ENCODE measurements at regions not wholly inside any gene's neighbourhood (a gene's known extent, or its start where the extent isn't known, plus 50 kb on each side); places are given as distances from the start of the nearest gene placed in this dataset.

DNA sequence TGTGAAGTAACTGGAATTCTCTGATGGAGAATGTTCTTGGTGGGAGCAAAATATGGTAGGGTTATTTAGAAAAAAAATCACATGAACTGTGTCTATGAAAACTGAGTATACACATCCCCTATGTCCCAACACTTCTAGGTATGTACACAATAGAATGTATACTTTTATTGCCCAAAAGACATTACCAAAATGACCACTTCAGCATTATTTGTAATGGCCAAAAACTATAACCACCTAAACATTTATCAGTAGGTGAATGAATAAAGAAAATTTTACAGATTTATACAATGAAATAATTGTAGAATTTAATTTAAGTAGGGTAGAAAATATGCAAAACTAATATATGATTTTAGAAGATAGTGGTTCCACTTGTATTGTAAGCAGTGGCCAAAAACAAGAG lies 462.8 kb downstream of the KCNJ3 start:
- H3K4me3 ChIP-seq (ENCODE audit: low read depth, low read length), result no peak overlapping the region
- DNase-seq (ENCODE audit: low read depth), result no peak
- H3K36me3 ChIP-seq (ENCODE audit: control insufficient read depth, insufficient read depth, low read length), result no peaks in the 10 kb centered on the region
- H3K27me3 ChIP-seq (ENCODE audit: control insufficient read depth, insufficient read depth, low read length), result no peaks in the 10 kb centered on the region
- TF ChIP-seq, protein P1, sequence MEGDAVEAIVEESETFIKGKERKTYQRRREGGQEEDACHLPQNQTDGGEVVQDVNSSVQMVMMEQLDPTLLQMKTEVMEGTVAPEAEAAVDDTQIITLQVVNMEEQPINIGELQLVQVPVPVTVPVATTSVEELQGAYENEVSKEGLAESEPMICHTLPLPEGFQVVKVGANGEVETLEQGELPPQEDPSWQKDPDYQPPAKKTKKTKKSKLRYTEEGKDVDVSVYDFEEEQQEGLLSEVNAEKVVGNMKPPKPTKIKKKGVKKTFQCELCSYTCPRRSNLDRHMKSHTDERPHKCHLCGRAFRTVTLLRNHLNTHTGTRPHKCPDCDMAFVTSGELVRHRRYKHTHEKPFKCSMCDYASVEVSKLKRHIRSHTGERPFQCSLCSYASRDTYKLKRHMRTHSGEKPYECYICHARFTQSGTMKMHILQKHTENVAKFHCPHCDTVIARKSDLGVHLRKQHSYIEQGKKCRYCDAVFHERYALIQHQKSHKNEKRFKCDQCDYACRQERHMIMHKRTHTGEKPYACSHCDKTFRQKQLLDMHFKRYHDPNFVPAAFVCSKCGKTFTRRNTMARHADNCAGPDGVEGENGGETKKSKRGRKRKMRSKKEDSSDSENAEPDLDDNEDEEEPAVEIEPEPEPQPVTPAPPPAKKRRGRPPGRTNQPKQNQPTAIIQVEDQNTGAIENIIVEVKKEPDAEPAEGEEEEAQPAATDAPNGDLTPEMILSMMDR (IDR thresholded peaks at IDR 0.05; ENCODE audit: insufficient read depth, low read length, poor library complexity, severe bottlenecking), result no peak

GRCh38 chr2:155157711-155158110 lies 459.2 kb downstream of the KCNJ3 start:
- Histone ChIP-seq H3K4me3 (ENCODE audit: low read depth, low read length) (no peak overlapping the region), H3K27me3 (ENCODE audit: control insufficient read depth, insufficient read depth, low read length) (no peaks in the 10 kb centered on the region), H3K36me3 (ENCODE audit: control insufficient read depth, insufficient read depth, low read length) (no peaks in the 10 kb centered on the region)
- no peak for DNase-seq (ENCODE audit: low read depth)
- TF ChIP-seq, protein P1 (IDR thresholded peaks at IDR 0.05; ENCODE audit: insufficient read depth, low read length, poor library complexity, severe bottlenecking), result no peak

DNA sequence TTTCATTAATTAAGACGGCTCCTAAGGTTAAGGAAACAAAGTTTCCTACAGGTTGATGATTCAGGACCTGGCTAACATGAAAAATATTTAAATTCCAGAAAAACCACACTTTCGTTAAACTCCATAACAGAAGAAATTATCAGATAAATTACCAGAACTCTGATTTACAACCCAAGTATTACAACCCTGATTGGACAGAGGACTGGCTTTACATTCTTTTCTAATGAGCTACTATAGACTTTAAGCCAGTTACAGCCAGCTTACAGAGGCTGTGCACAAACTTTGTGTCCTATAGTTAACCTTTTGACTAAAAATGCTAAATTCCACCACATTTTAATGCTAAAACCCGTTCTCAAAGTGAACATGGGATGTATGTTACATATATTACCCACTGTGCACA lies 458.6 kb downstream of the KCNJ3 start:
- no peak for DNase-seq (ENCODE audit: low read depth)
- TF ChIP-seq, protein P1 (IDR thresholded peaks at IDR 0.05; ENCODE audit: insufficient read depth, low read length, poor library complexity, severe bottlenecking), result no peak
- no peaks in the 10 kb centered on the region for H3K27me3 ChIP-seq (ENCODE audit: control insufficient read depth, insufficient read depth, low read length)
- H3K36me3 ChIP-seq (ENCODE audit: control insufficient read depth, insufficient read depth, low read length), result no peaks in the 10 kb centered on the region
- H3K4me3 ChIP-seq (ENCODE audit: low read depth, low read length), result no peak overlapping the region

GRCh38 chr2:155151945-155152344 lies 453.4 kb downstream of the KCNJ3 start:
- Histone ChIP-seq H3K4me3 (ENCODE audit: low read depth, low read length) (no peak overlapping the region), H3K27me3 (ENCODE audit: control insufficient read depth, insufficient read depth, low read length) (no peaks in the 10 kb centered on the region), H3K36me3 (ENCODE audit: control insufficient read depth, insufficient read depth, low read length) (no peaks in the 10 kb centered on the region)
- no peak for DNase-seq (ENCODE audit: low read depth)
- TF ChIP-seq, protein P1 (IDR thresholded peaks at IDR 0.05; ENCODE audit: insufficient read depth, low read length, poor library complexity, severe bottlenecking), result no peak

DNA sequence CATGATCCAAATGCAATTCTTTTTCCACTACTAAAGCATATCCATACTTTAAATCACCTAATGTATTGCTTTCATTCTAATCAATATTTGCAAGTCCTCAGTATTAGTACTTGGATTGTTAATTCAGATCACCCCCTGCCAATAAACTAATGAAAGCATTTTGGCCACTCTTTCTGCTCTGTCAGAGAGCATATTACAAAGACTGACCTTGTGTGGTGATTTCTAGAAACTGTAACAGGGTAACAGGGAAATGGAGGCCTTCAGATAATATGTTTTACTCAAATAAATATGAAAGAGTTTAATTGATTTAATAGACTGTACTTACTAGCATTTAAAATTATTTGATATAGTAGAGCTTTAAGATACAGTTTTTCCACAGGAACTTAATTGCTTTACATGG lies 453.0 kb downstream of the KCNJ3 start:
- Histone ChIP-seq H3K36me3 (ENCODE audit: control insufficient read depth, insufficient read depth, low read length) (no peaks in the 10 kb centered on the region), H3K4me3 (ENCODE audit: low read depth, low read length) (no peak overlapping the region), H3K27me3 (ENCODE audit: control insufficient read depth, insufficient read depth, low read length) (no peaks in the 10 kb centered on the region)
- no peak for DNase-seq (ENCODE audit: low read depth)
- TF ChIP-seq, protein P1 (IDR thresholded peaks at IDR 0.05; ENCODE audit: insufficient read depth, low read length, poor library complexity, severe bottlenecking), result no peak

DNA sequence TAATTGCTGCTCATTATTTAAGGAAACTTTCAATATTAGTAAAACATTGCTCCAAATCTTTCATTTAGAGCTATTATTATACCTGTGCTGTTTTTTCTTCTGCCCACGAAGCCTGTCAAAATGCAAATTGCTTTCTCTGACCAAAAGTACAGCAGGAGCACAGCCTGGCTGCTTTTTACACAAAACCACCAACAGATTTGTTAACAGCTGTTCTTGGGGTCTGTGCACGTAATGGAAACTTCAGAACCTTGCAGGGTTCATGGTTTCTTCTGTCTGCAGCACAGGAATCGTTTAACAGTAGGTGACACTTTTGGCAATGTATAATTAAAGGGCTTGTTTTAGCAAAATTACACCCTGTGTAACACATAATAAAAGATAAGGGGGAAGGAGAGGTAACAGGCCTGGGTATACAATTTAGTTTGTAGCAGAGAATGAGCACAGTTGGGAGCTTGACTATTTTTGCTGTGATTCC lies 447.3 kb downstream of the KCNJ3 start:
- no peak overlapping the region for H3K4me3 ChIP-seq (ENCODE audit: low read depth, low read length)
- TF ChIP-seq, protein P1 (IDR thresholded peaks at IDR 0.05; ENCODE audit: insufficient read depth, low read length, poor library complexity, severe bottlenecking), result no peak
- no peaks in the 10 kb centered on the region for H3K36me3 ChIP-seq (ENCODE audit: control insufficient read depth, insufficient read depth, low read length)
- DNase-seq (ENCODE audit: low read depth), result no peak
- no peaks in the 10 kb centered on the region for H3K27me3 ChIP-seq (ENCODE audit: control insufficient read depth, insufficient read depth, low read length)
